ENCODE measurements at regions not wholly inside any gene's neighbourhood (a gene's known extent, or its start where the extent isn't known, plus 50 kb on each side); places are given as distances from the start of the nearest gene placed in this dataset.
"Not testable (repeated sequence)": the region's sequence is repeated elsewhere in the genome, so short reads cannot be mapped to it uniquely, and the experiment has no call there.

DNA sequence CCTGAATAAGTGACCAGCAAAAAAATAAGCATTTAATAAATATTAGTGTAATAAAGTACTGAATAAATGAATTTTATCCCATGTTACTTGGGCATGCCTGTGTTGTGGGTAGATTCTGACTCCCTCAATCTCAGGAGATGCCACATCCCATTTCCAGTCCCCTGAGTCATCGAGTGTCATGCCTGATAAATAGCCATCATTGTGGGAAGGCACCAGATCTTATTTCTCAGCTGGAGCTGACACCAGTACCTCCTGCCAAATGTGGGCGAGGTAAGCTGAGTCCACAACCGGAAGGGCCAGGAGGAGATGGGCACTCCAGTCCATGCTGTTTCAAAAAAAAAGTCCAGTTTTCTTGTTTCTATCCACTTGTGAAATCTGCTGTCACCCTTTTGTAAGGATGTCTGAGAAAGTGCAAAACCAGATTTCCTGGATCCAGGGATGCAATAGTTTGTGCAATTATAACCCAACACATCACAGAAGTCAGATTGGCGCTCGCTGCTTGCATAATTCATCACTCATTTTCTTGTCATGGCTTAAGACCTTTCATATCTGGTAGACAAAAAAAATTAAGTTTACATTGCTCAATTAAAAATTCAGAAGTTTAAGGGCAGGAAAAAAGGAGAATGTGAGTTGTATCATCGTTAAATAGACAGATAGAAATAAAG, 311.6 kb downstream of the MIAT start:
- TF ChIP-seq, protein P1, sequence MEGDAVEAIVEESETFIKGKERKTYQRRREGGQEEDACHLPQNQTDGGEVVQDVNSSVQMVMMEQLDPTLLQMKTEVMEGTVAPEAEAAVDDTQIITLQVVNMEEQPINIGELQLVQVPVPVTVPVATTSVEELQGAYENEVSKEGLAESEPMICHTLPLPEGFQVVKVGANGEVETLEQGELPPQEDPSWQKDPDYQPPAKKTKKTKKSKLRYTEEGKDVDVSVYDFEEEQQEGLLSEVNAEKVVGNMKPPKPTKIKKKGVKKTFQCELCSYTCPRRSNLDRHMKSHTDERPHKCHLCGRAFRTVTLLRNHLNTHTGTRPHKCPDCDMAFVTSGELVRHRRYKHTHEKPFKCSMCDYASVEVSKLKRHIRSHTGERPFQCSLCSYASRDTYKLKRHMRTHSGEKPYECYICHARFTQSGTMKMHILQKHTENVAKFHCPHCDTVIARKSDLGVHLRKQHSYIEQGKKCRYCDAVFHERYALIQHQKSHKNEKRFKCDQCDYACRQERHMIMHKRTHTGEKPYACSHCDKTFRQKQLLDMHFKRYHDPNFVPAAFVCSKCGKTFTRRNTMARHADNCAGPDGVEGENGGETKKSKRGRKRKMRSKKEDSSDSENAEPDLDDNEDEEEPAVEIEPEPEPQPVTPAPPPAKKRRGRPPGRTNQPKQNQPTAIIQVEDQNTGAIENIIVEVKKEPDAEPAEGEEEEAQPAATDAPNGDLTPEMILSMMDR (IDR thresholded peaks at IDR 0.05), result no peak
- TF ChIP-seq POLR2A (IDR thresholded peaks at IDR 0.05), result no peak
- no peak overlapping the region for H3K4me3 ChIP-seq
- H3K9me3 ChIP-seq, result no peaks in the 10 kb centered on the region
- no peaks in the 10 kb centered on the region for H3K4me1 ChIP-seq
- H3K27ac ChIP-seq, result no peak overlapping the region
- H3K36me3 ChIP-seq, result no peaks in the 10 kb centered on the region
- DNase-seq, result no peak
- no peaks in the 10 kb centered on the region for H3K27me3 ChIP-seq

DNA sequence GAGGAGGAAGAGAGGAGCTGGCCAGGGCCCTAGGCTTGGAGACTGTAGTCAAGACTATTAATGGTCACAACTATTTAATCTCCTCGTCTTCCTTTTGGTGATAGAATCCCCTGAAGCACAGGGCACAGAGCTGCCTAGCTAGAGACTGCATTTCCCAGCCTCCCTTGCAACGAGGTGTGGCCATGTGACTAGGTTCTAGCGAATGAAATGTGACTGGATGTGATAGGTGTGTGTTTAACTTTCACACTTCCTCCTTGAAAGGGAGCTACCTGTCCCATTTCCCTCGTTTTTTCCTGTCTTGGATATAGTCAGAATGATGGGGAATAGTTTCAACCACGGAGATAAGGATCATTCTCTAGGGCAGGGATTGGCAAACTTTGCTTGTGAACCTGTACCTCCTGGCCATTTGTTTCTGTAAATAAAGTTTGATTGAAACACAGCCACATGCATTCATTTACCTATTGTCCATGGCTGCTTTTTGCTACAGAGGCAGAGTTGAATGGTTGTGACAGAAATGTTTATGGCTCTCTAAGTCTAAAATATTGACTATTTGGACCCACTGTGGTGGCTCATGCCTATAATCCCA, 313.5 kb downstream of the MIAT start:
- DNase-seq, result no peak
- no peaks in the 10 kb centered on the region for H3K36me3 ChIP-seq
- H3K9me3 ChIP-seq, result no peaks in the 10 kb centered on the region
- H3K27me3 ChIP-seq, result no peaks in the 10 kb centered on the region
- H3K27ac ChIP-seq, result no peak overlapping the region
- no peak overlapping the region for H3K4me3 ChIP-seq
- no peak for TF ChIP-seq POLR2A (IDR thresholded peaks at IDR 0.05)
- TF ChIP-seq, protein P1 (IDR thresholded peaks at IDR 0.05), result no peak
- H3K4me1 ChIP-seq, result no peaks in the 10 kb centered on the region

DNA sequence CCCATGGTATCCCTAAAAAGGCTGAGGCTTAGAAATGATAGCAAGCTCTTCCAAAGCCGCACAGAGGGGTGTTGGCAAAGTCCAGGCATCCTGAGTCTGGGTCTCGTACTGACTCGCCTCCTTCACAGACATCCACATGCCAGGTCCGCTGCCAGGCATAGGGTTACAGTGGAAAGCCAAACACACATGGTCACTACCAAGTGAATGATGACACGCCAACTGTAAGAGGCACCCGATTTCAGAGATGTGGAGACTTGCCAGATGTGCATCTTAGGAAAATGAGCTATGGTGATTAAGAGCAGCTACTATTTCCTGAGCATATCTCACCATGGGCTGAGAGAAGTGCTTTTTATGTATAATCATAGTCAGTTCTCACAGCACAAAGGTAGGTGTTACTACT, 314.9 kb downstream of the MIAT start:
- no peak for DNase-seq

DNA sequence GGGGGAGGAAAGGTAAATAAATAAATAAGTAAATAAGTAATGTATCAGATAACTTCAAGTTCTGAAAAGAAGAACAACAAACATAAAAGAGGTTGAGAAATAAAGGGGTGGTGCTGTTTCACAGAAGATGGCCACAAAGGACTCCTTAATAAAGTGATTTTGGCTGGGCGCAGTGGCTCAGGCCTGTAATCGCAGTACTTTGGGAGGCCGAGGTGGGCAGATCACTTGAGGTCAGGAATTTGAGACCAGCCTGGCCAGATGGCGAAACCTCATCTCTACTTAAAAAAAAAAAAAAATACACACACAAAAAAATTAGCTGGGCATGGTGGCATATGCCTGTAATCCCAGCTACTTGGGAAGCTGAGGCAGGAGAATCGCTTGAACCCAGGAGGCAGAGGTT, 315.5 kb downstream of the MIAT start:
- not testable (repeated sequence) for H3K4me1 ChIP-seq, DNase-seq, H3K4me3 ChIP-seq, H3K9me3 ChIP-seq, H3K27me3 ChIP-seq, H3K27ac ChIP-seq, H3K36me3 ChIP-seq

More for the DNA sequence above, 314.9 kb downstream of the MIAT start:
- H3K27me3 ChIP-seq, result no peaks in the 10 kb centered on the region
- H3K9me3 ChIP-seq, result no peaks in the 10 kb centered on the region
- no peaks in the 10 kb centered on the region for H3K36me3 ChIP-seq
- no peaks in the 10 kb centered on the region for H3K4me1 ChIP-seq
- TF ChIP-seq, protein P1 (IDR thresholded peaks at IDR 0.05), result no peak
- no peak for TF ChIP-seq POLR2A (IDR thresholded peaks at IDR 0.05)
- no peak overlapping the region for H3K4me3 ChIP-seq
- H3K27ac ChIP-seq, result no peak overlapping the region

DNA sequence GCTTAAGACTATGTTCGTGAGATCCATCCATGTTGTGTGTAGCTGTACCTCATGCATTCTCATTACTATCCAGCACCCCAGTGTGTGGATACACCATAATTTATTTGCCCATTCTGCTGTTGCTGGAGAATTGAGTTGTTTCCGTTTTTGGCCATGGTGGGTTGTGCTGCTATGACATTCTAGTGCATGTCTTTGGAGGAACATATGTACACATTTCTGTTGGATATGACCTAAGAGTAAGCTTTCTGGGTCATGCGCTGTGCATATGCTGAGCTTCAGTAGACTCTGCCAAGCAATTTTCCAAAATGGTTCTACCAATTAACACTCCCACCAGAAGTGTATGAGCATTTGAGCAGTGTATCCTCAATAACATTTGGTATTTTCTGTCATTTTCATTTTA, 316.6 kb downstream of the MIAT start:
- DNase-seq, result no peak
- H3K9me3 ChIP-seq, result no peaks in the 10 kb centered on the region
- no peak overlapping the region for H3K4me3 ChIP-seq
- TF ChIP-seq, protein P1 (IDR thresholded peaks at IDR 0.05), result no peak
- no peak for TF ChIP-seq POLR2A (IDR thresholded peaks at IDR 0.05)
- H3K4me1 ChIP-seq, result no peaks in the 10 kb centered on the region
- H3K36me3 ChIP-seq, result no peaks in the 10 kb centered on the region
- H3K27ac ChIP-seq, result no peak overlapping the region
- no peaks in the 10 kb centered on the region for H3K27me3 ChIP-seq

DNA sequence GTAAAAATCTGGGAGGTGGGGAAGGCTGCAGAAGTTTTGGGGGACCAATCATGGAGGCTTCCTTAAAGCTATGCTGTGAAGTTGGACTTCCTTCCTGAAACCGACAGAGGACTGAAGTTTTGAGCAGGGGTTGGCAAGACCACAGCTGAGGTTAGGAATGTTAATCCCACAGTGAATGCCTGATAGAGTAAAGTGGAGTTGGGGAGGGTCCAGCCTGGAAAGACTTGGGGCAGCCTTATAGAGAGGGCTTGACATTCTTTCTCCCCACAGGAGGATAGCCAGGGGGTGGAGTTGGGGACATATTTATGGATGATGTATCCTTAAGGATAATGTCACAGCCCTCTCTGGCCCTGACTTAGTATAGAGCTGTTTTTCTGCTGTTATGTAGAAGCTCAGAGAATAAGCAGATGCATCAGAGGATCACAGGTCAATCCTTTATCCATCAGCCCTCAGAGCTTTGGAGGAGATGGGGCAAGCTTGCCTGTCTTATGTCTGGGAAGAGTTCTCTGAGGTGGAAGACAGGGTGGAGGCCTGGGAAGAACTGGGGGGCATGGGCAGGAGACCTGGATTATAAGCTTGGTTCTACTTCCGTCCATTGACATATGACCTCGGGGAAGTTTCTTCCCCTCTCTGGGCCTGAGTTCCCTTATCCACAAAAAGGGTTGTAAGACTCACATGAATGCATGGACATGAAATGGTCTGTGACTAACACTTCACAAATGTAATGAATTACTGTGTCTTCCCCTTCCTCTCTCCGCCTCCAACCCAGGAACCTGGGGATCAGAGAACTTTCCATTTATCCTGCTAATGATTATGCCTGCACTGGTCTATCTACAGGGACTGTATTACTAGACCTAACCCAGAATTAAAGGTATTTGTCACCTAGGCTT, 317.8 kb downstream of the MIAT start:
- no peaks in the 10 kb centered on the region for H3K4me1 ChIP-seq
- no peak for TF ChIP-seq POLR2A (IDR thresholded peaks at IDR 0.05)
- TF ChIP-seq, protein P1 (IDR thresholded peaks at IDR 0.05), result no peak
- H3K36me3 ChIP-seq, result no peaks in the 10 kb centered on the region
- H3K4me3 ChIP-seq, result no peak overlapping the region
- H3K27me3 ChIP-seq, result no peaks in the 10 kb centered on the region
- DNase-seq, result no peak
- H3K9me3 ChIP-seq, result no peaks in the 10 kb centered on the region
- H3K27ac ChIP-seq, result no peak overlapping the region

Measured in Peyer's patch (tissue), 4 donors.